Body of pancreas (tissue), 4 donors: ENCODE measurements at regions not wholly inside any gene's neighbourhood (a gene's known extent, or its start where the extent isn't known, plus 50 kb on each side); places are given as distances from the start of the nearest gene placed in this dataset.

Source experiments
- CTCF ChIP-seq, 7 experiments: fragments of 450-650 bp in 4 of 7; fragments of 200-600 bp in 3 of 7; sonication (generic) in 3 of 7; IDR thresholded peaks; one replicate each; pipeline ENCODE4 v1.5.1; 2016 to 2019; ENCODE audit warnings: antibody characterized with exemption in 7 of 7
- POLR2A ChIP-seq, 3 donors: fragments of 450-650 bp; IDR thresholded peaks; one replicate each; pipeline ENCODE4 v1.6.1; 2016; ENCODE audit warnings: antibody characterized with exemption in 3 of 3, mild to moderate bottlenecking in 2 of 3

- no peak for TF ChIP-seq POLR2A (IDR thresholded peaks at IDR 0.05)
- no peak for TF ChIP-seq CTCF (IDR thresholded peaks at IDR 0.05)
Observed at GRCh38 chr11:13826505-13827278, 135.8 kb upstream of the SPON1 start.
